ENCODE measurements at regions not wholly inside any gene's neighbourhood (a gene's known extent, or its start where the extent isn't known, plus 50 kb on each side); places are given as distances from the start of the nearest gene placed in this dataset.

- TF ChIP-seq, protein P1, sequence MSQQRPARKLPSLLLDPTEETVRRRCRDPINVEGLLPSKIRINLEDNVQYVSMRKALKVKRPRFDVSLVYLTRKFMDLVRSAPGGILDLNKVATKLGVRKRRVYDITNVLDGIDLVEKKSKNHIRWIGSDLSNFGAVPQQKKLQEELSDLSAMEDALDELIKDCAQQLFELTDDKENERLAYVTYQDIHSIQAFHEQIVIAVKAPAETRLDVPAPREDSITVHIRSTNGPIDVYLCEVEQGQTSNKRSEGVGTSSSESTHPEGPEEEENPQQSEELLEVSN (IDR thresholded peaks at IDR 0.05; ENCODE audit: borderline replicate concordance, low read depth) = no peak
- TF ChIP-seq TP53 (CRISPR knock-in tag; IDR thresholded peaks at IDR 0.05) (no peak), RCOR1 (IDR thresholded peaks at IDR 0.05; ENCODE audit: low read depth, low read length) (no peak), CTCF (IDR thresholded peaks at IDR 0.05) (no peak), ZNF302 (CRISPR knock-in tag; IDR thresholded peaks at IDR 0.05) (no peak), HOXA7 (CRISPR knock-in tag; IDR thresholded peaks at IDR 0.05) (no peak), KDM1A (IDR thresholded peaks at IDR 0.05; ENCODE audit: low read depth) (no peak), POLR2A (IDR thresholded peaks at IDR 0.05; ENCODE audit: low read length) (no peak), PHF8 (IDR thresholded peaks at IDR 0.05; ENCODE audit: borderline replicate concordance, low read depth) (no peak), RAD21 (conservative IDR thresholded peaks at IDR 0.05 in 1 of 2, IDR thresholded peaks at IDR 0.05 in 1 of 2) (no peak), NR3C1 (IDR thresholded peaks at IDR 0.05) (no peak)
- TF ChIP-seq, protein P2, sequence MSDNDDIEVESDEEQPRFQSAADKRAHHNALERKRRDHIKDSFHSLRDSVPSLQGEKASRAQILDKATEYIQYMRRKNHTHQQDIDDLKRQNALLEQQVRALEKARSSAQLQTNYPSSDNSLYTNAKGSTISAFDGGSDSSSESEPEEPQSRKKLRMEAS (IDR thresholded peaks at IDR 0.05) = no peak
Measured at GRCh38 chr3:10766049-10766705, 49.9 kb upstream of the SLC6A11 start.
